ENCODE measurements at regions not wholly inside any gene's neighbourhood (a gene's known extent, or its start where the extent isn't known, plus 50 kb on each side); places are given as distances from the start of the nearest gene placed in this dataset.

DNA sequence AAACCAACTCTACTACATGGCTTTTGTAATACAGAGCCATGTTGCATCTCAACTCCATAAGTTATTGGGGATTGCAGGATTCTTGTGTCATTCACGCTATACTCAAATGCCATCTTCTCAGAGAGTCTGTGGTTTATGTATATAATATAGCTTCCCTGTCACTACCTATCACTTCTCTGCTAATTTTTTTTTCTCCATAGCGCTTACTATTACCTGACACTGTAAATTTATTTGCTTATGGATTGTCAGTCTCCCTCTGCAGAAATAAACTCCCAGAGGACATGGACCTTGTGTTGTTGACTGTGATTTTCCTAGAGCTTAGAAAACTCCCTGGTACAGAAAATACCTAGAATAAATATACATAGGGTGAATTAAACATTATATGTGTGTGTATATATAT, 990.5 kb downstream of the TBL1XR1 start:
- H3K9me3 Mint-ChIP-seq = no peaks in the 10 kb centered on the region
- H3K27ac Mint-ChIP-seq = no peak overlapping the region
- H3K4me1 Mint-ChIP-seq = peaks cover 4% of the 10 kb centered on the region; the same call in 1 of the 2 replicates
- DNase-seq (ENCODE audit: low spot score) (no peak), ATAC-seq (no peak)
- H3K4me3 Mint-ChIP-seq = no peak overlapping the region
- POLR2A ChIA-PET = no interaction called here
- no peaks in the 10 kb centered on the region for H3K27me3 Mint-ChIP-seq (ENCODE audit: low read depth)
- no peak for TF ChIP-seq PRRX2 (CRISPR knock-in tag; IDR thresholded peaks at IDR 0.05)
- no peak for TF ChIP-seq JUN (CRISPR knock-in tag; IDR thresholded peaks at IDR 0.05)
- no peak for TF ChIP-seq NFATC4 (CRISPR knock-in tag; IDR thresholded peaks at IDR 0.05)
- TF ChIP-seq, protein P1, sequence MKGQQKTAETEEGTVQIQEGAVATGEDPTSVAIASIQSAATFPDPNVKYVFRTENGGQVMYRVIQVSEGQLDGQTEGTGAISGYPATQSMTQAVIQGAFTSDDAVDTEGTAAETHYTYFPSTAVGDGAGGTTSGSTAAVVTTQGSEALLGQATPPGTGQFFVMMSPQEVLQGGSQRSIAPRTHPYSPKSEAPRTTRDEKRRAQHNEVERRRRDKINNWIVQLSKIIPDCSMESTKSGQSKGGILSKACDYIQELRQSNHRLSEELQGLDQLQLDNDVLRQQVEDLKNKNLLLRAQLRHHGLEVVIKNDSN (CRISPR knock-in tag; IDR thresholded peaks at IDR 0.05) = no peak
- TF ChIP-seq ZNF396 (CRISPR knock-in tag; IDR thresholded peaks at IDR 0.05; ENCODE audit: borderline replicate concordance) = no peak
- TF ChIP-seq NR1H2 (CRISPR knock-in tag; IDR thresholded peaks at IDR 0.05) = no peak
- no peak for TF ChIP-seq RELA (CRISPR knock-in tag; IDR thresholded peaks at IDR 0.05; ENCODE audit: borderline replicate concordance)
- no peak for TF ChIP-seq ZNF232 (CRISPR knock-in tag; IDR thresholded peaks at IDR 0.05)
- no peak for TF ChIP-seq ELF4 (CRISPR knock-in tag; IDR thresholded peaks at IDR 0.05; ENCODE audit: low read depth)
- TF ChIP-seq, protein P2, sequence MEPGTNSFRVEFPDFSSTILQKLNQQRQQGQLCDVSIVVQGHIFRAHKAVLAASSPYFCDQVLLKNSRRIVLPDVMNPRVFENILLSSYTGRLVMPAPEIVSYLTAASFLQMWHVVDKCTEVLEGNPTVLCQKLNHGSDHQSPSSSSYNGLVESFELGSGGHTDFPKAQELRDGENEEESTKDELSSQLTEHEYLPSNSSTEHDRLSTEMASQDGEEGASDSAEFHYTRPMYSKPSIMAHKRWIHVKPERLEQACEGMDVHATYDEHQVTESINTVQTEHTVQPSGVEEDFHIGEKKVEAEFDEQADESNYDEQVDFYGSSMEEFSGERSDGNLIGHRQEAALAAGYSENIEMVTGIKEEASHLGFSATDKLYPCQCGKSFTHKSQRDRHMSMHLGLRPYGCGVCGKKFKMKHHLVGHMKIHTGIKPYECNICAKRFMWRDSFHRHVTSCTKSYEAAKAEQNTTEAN (CRISPR knock-in tag; IDR thresholded peaks at IDR 0.05) = no peak
- TF ChIP-seq, protein P3, sequence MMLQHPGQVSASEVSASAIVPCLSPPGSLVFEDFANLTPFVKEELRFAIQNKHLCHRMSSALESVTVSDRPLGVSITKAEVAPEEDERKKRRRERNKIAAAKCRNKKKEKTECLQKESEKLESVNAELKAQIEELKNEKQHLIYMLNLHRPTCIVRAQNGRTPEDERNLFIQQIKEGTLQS (CRISPR knock-in tag; conservative IDR thresholded peaks at IDR 0.05) = no peak
- no peak for TF ChIP-seq GABPB1 (CRISPR knock-in tag; IDR thresholded peaks at IDR 0.05)
- no peak for TF ChIP-seq CBFB (CRISPR knock-in tag; IDR thresholded peaks at IDR 0.05; ENCODE audit: low read depth)
- TF ChIP-seq, protein P4, sequence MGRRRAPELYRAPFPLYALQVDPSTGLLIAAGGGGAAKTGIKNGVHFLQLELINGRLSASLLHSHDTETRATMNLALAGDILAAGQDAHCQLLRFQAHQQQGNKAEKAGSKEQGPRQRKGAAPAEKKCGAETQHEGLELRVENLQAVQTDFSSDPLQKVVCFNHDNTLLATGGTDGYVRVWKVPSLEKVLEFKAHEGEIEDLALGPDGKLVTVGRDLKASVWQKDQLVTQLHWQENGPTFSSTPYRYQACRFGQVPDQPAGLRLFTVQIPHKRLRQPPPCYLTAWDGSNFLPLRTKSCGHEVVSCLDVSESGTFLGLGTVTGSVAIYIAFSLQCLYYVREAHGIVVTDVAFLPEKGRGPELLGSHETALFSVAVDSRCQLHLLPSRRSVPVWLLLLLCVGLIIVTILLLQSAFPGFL (CRISPR knock-in tag; IDR thresholded peaks at IDR 0.05; ENCODE audit: borderline replicate concordance) = no peak
- TF ChIP-seq JAZF1 (CRISPR knock-in tag; IDR thresholded peaks at IDR 0.05) = no peak
- TF ChIP-seq MXD4 (CRISPR knock-in tag; IDR thresholded peaks at IDR 0.05; ENCODE audit: borderline replicate concordance) = no peak
- TF ChIP-seq, protein P5, sequence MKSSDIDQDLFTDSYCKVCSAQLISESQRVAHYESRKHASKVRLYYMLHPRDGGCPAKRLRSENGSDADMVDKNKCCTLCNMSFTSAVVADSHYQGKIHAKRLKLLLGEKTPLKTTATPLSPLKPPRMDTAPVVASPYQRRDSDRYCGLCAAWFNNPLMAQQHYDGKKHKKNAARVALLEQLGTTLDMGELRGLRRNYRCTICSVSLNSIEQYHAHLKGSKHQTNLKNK (CRISPR knock-in tag; IDR thresholded peaks at IDR 0.05) = no peak
- no peak for TF ChIP-seq TP53 (CRISPR knock-in tag; IDR thresholded peaks at IDR 0.05)
- TF ChIP-seq, protein P6, sequence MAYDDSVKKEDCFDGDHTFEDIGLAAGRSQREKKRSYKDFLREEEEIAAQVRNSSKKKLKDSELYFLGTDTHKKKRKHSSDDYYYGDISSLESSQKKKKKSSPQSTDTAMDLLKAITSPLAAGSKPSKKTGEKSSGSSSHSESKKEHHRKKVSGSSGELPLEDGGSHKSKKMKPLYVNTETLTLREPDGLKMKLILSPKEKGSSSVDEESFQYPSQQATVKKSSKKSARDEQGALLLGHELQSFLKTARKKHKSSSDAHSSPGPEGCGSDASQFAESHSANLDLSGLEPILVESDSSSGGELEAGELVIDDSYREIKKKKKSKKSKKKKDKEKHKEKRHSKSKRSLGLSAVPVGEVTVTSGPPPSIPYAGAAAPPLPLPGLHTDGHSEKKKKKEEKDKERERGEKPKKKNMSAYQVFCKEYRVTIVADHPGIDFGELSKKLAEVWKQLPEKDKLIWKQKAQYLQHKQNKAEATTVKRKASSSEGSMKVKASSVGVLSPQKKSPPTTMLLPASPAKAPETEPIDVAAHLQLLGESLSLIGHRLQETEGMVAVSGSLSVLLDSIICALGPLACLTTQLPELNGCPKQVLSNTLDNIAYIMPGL (CRISPR knock-in tag; IDR thresholded peaks at IDR 0.05) = no peak
- no peak for TF ChIP-seq ZNF121 (CRISPR knock-in tag; IDR thresholded peaks at IDR 0.05)
- CTCF ChIA-PET = no interaction called here
- H3K36me3 Mint-ChIP-seq = no peaks in the 10 kb centered on the region

DNA sequence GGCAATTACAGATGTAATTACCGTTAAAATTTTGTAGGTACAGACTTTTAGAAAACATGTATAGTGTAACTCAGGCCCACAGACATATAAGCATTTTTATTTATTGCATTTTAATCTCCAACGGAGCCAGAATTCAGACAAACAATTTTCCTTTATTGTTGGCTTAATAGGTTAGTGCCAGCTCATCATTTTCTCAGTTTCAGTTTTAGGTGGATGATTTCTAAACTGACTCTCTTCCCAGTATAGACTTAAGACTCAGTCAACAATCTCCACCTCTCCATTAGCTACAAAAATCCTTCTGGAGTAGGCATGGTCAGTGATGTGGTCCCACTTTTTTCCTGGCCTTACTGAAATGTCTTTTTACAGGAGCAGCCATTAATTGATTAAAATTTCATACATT, 994.6 kb downstream of the TBL1XR1 start:
- Mint-ChIP-seq H3K36me3 (peaks cover 6% of the 10 kb centered on the region), H3K4me3 (no peak overlapping the region), H3K27me3 (ENCODE audit: low read depth) (no peaks in the 10 kb centered on the region), H3K4me1 (no peaks in the 10 kb centered on the region), H3K9me3 (peaks cover 6% of the 10 kb centered on the region), H3K27ac (no peak overlapping the region)
- no peak for TF ChIP-seq CREM (CRISPR knock-in tag; IDR thresholded peaks at IDR 0.05)
- ChIA-PET CTCF (no interaction called here), POLR2A (no interaction called here)
- DNase-seq (ENCODE audit: low spot score) = no peak
- ATAC-seq = no peak

Data from WTC11 (cell line).